ENCODE measurements at regions not wholly inside any gene's neighbourhood (a gene's known extent, or its start where the extent isn't known, plus 50 kb on each side); places are given as distances from the start of the nearest gene placed in this dataset.

DNA sequence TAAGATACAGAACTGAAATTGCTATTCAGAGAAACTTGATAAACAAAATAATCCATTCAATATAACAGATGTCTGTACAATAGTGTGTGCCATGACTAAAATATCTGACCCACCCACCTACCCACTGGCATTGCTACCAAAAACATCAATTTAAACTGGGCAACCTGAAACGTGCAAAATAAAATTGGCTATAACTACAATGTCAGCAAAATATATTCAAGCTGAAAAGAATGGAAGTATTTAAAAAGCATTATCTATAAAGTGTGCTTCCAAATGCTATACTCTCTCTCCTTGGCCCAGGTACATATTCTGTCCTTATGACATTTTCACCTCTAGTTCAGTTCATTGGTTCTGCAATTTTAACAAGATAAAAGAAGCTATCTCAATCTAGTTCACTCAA is 379.6 kb upstream of the ATP11B start:
- no TSS peak for BruUV-seq (replicated peaks)
- H3K36me3 ChIP-seq (ENCODE audit: control insufficient read depth, insufficient read depth, low read length): no peaks in the 10 kb centered on the region
- peaks cover 22% of the 10 kb centered on the region for H3K9me3 ChIP-seq (ENCODE audit: control insufficient read depth, insufficient read depth, low read length)
- no peak overlapping the region for H2BK120ac ChIP-seq (ENCODE audit: low read depth, low read length)
- H3K79me1 ChIP-seq (ENCODE audit: low read depth in 1 of 2, low read length in 2 of 2): no peaks in the 10 kb centered on the region
- no peaks in the 10 kb centered on the region for H4K20me1 ChIP-seq (ENCODE audit: insufficient read depth, low read length)
- H2BK5ac ChIP-seq (ENCODE audit: low read depth, low read length, poor library complexity, severe bottlenecking): no peak overlapping the region
- H4K91ac ChIP-seq (ENCODE audit: insufficient read depth, low read depth, low read length): no peak overlapping the region
- no peak overlapping the region for H3K9ac ChIP-seq (ENCODE audit: low read depth, low read length)
- H3K23ac ChIP-seq (ENCODE audit: low read depth, low read length): no peak overlapping the region
- H2AFZ ChIP-seq (replicated peaks; ENCODE audit: low read length, poor library complexity): no peak overlapping the region
- no peaks in the 10 kb centered on the region for H3K4me1 ChIP-seq (ENCODE audit: control insufficient read depth, insufficient read depth, low read length)
- H3K14ac ChIP-seq (replicated peaks; ENCODE audit: low read depth, low read length): no peak overlapping the region
- ATAC-seq (ENCODE audit: low read depth) (no peak), DNase-seq (no peak)
- H3K27ac ChIP-seq (ENCODE audit: insufficient read depth, low read length): no peak overlapping the region
- H2AK5ac ChIP-seq (ENCODE audit: low read depth, low read length): no peak overlapping the region
- no peak overlapping the region for H4K8ac ChIP-seq (ENCODE audit: low read depth in 2 of 2, low read length in 2 of 2)
- no peak overlapping the region for H2BK20ac ChIP-seq (ENCODE audit: low read depth, low read length)
- H3K18ac ChIP-seq (ENCODE audit: low read depth, low read length): no peak overlapping the region
- dilution Hi-C loops (cut with HindIII; ENCODE audit: low sequenced_read_pairs, unreplicated experiment) (no loop called here), in situ Hi-C loops (cut with MboI; ENCODE audit: low sequenced_read_pairs) (no loop called here), intact Hi-C loops (cut with micrococcal nuclease) (no loop called here)
- H4K5ac ChIP-seq (ENCODE audit: low read depth, low read length): no peak overlapping the region
- TF ChIP-seq CEBPB (IDR thresholded peaks at IDR 0.05; ENCODE audit: low read depth, low read length) (no peak), MAFK (IDR thresholded peaks at IDR 0.05; ENCODE audit: low read depth, low read length) (peak; percentile 54; the same call in 1 of the 2 replicates), POLR2A (IDR thresholded peaks at IDR 0.05; ENCODE audit: low read depth, low read length) (no peak), RAD21 (IDR thresholded peaks at IDR 0.05; ENCODE audit: low read length) (no peak)
- no peak overlapping the region for H2AK9ac ChIP-seq (replicated peaks; ENCODE audit: low read depth, low read length, poor library complexity)
- no peak overlapping the region for H3K4ac ChIP-seq (ENCODE audit: low read depth, low read length)
- H3K56ac ChIP-seq (ENCODE audit: extremely low read depth, insufficient read depth, low read length): no peak overlapping the region
- H2BK15ac ChIP-seq (ENCODE audit: low read depth, low read length): no peak overlapping the region
- CTCF ChIA-PET: no interaction called here
- no peak overlapping the region for H3K4me3 ChIP-seq (ENCODE audit: insufficient read depth, low read depth, low read length)
- POLR2A ChIA-PET (ENCODE audit: unreplicated experiment): no interaction called here
- H3K9me1 ChIP-seq (ENCODE audit: insufficient read depth, low read length): no peaks in the 10 kb centered on the region
- no peak overlapping the region for H3K4me2 ChIP-seq (ENCODE audit: low read depth, low read length)
- no CpG with 5 or more reads among the region's 1 CpG for WGBS, 2 experiments (ENCODE audit: extremely low coverage in 2 of 2, insufficient read length in 1 of 2)
- no peaks in the 10 kb centered on the region for H3K27me3 ChIP-seq (ENCODE audit: control insufficient read depth, insufficient read depth, low read length)
